ENCODE measurements at regions not wholly inside any gene's neighbourhood (a gene's known extent, or its start where the extent isn't known, plus 50 kb on each side); places are given as distances from the start of the nearest gene placed in this dataset.
"Not testable (repeated sequence)": the region's sequence is repeated elsewhere in the genome, so short reads cannot be mapped to it uniquely, and the experiment has no call there.

- no peak for DNase-seq
- TF ChIP-seq, protein P1, sequence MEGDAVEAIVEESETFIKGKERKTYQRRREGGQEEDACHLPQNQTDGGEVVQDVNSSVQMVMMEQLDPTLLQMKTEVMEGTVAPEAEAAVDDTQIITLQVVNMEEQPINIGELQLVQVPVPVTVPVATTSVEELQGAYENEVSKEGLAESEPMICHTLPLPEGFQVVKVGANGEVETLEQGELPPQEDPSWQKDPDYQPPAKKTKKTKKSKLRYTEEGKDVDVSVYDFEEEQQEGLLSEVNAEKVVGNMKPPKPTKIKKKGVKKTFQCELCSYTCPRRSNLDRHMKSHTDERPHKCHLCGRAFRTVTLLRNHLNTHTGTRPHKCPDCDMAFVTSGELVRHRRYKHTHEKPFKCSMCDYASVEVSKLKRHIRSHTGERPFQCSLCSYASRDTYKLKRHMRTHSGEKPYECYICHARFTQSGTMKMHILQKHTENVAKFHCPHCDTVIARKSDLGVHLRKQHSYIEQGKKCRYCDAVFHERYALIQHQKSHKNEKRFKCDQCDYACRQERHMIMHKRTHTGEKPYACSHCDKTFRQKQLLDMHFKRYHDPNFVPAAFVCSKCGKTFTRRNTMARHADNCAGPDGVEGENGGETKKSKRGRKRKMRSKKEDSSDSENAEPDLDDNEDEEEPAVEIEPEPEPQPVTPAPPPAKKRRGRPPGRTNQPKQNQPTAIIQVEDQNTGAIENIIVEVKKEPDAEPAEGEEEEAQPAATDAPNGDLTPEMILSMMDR (IDR thresholded peaks at IDR 0.05) = no peak
- Mint-ChIP-seq H3K9me3 (peaks cover 9% of the 10 kb centered on the region), H3K4me1 (no peaks in the 10 kb centered on the region), H3K27me3 (no peaks in the 10 kb centered on the region), H3K36me3 (ENCODE audit: low read depth) (no peaks in the 10 kb centered on the region), H3K4me3 (no peak overlapping the region), H3K27ac (no peak overlapping the region)
- ChIA-PET CTCF (no interaction called here), POLR2A (no interaction called here)
- intact Hi-C loops (cut with micrococcal nuclease) = no loop called here
- no peak for ATAC-seq (ENCODE audit: low read depth)
Measured at GRCh38 chr16:59039066-59039720, 305.1 kb upstream of the GOT2 start.

GRCh38 chr16:59030923-59031485 is 296.9 kb upstream of the GOT2 start:
- Mint-ChIP-seq H3K27me3 (no peaks in the 10 kb centered on the region), H3K9me3 (peaks cover 9% of the 10 kb centered on the region), H3K36me3 (ENCODE audit: low read depth) (no peaks in the 10 kb centered on the region), H3K4me3 (no peak overlapping the region), H3K27ac (no peak overlapping the region), H3K4me1 (no peaks in the 10 kb centered on the region)
- intact Hi-C loops (cut with micrococcal nuclease) = no loop called here
- no peak for ATAC-seq (ENCODE audit: low read depth)
- no peak for DNase-seq
- ChIA-PET POLR2A (no interaction called here), CTCF (no interaction called here)
- TF ChIP-seq, protein P1 (IDR thresholded peaks at IDR 0.05) = no peak

DNA sequence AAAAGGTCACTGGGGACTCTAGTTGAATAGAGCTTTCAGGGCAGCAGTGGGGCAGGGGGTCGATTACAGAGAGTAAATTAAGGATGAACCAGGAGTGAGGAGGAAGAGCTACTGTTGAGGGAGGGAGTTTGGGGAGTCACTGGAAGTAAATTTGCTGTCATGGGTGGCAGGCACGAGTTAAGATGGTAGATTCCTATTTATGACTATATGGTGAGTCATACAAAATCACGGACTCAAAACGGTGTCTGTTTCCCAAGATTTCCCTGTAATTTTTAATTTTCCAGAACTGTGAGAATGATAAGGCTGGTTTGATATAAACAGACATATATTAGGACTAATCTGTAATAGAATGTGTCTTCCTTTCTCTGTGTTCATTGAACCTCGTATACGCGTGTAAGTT is 287.6 kb upstream of the GOT2 start:
- CTCF ChIA-PET = no interaction called here
- intact Hi-C loops (cut with micrococcal nuclease) = no loop called here

GRCh38 chr16:59013930-59014329 is 279.8 kb upstream of the GOT2 start:
- POLR2A ChIA-PET = no interaction called here
- Mint-ChIP-seq H3K27ac (no peak overlapping the region), H3K4me1 (no peaks in the 10 kb centered on the region), H3K27me3 (no peaks in the 10 kb centered on the region), H3K4me3 (no peak overlapping the region), H3K36me3 (ENCODE audit: low read depth) (no peaks in the 10 kb centered on the region), H3K9me3 (peaks cover 7% of the 10 kb centered on the region)
- ATAC-seq (ENCODE audit: low read depth) (no peak), DNase-seq (no peak)
- intact Hi-C loops (cut with micrococcal nuclease) = no loop called here
- CTCF ChIA-PET = no interaction called here
- TF ChIP-seq, protein P1 (IDR thresholded peaks at IDR 0.05) = no peak

More for the DNA sequence above, 287.6 kb upstream of the GOT2 start:
- H3K27me3 Mint-ChIP-seq = no peaks in the 10 kb centered on the region
- H3K27ac Mint-ChIP-seq = no peak overlapping the region
- H3K4me1 Mint-ChIP-seq = no peaks in the 10 kb centered on the region
- TF ChIP-seq, protein P1 (IDR thresholded peaks at IDR 0.05) = no peak
- POLR2A ChIA-PET = no interaction called here
- DNase-seq = no peak
- no peaks in the 10 kb centered on the region for H3K36me3 Mint-ChIP-seq (ENCODE audit: low read depth)
- H3K9me3 Mint-ChIP-seq = peaks cover 7% of the 10 kb centered on the region
- no peak overlapping the region for H3K4me3 Mint-ChIP-seq
- no peak for ATAC-seq (ENCODE audit: low read depth)

DNA sequence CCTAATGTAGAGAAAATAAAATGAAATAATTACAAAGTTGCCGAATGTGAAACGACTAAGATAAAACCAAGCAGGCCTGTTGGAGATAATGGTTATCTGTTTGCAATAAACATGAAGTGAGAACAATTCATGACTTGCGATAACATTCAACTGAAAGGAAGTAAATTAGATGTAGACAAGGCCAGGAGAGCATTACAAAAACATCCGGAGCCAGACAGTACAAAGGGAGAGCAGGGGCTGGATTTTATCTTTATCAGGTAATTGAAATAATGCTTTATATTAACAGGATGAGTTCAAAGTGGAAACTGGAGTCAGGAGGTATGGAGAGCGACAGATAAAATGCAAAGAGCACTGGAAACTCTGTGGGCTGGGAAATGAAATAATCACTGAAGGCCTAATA is 265.6 kb upstream of the GOT2 start:
- ATAC-seq (ENCODE audit: low read depth) (no peak), DNase-seq (no peak)
- Mint-ChIP-seq H3K27me3 (no peaks in the 10 kb centered on the region), H3K27ac (no peak overlapping the region), H3K9me3 (peaks cover 4% of the 10 kb centered on the region), H3K4me3 (no peak overlapping the region), H3K4me1 (no peaks in the 10 kb centered on the region), H3K36me3 (ENCODE audit: low read depth) (no peaks in the 10 kb centered on the region)
- POLR2A ChIA-PET = no interaction called here
- CTCF ChIA-PET = no interaction called here
- TF ChIP-seq, protein P1 (IDR thresholded peaks at IDR 0.05) = no peak
- intact Hi-C loops (cut with micrococcal nuclease) = no loop called here

DNA sequence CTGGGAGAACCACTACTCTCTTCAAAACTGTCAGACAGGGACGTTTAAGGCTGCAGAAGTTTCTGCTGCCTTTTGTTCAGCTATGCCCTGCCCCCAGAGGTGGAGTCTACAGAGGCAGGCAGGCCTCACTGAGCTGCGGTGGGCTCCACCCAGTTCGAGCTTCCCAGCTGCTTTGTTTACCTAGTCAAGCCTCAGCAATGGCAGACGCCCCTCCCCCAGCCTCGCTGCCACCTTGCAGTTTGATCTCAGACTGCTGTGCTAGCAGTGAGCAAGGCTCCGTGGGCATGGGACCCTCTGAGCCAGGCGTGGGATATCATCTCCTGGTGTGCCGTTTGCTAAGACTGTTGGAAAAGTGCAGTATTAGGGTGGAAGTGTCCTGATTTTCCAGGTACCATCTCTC is 258.6 kb upstream of the GOT2 start:
- H3K4me1 Mint-ChIP-seq, H3K4me3 Mint-ChIP-seq: not testable (repeated sequence)

DNA sequence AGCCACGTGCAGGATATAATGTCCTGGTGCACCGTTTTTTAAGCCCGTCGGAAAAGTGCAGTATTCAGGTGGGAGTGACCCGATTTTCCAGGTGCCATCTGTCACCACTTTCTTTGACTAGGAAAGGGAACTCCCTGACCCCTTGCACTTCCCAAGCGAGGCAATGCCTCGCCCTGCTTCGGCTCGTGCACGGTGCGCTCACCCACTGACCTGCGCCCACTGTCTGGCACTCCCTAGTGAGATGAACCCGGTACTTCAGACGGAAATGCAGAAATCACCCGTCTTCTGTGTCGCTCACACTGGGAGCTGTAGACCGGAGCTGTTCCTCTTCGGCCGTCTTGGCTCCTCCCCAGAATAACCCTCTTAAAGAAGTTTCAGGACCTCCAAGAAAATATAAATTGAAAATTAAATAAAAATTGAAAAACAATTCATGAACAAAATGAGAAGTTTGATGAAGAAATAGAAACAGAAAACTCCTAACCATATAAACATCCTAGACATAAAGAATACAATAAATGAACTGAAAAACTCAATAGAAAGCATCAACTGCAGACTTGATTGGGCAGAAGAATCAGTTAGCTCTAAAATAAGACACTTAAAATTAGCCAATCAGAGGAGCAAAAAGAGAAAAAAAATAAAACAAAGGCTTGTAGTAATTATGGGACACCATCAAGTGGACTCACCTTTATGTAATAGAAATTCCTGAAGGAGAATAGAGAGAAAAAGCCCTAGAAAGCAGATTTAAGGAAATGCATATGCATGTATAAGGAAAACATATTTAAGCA is 249.3 kb upstream of the GOT2 start:
- POLR2A ChIA-PET = not testable (repeated sequence)

More for the DNA sequence above, 258.6 kb upstream of the GOT2 start:
- intact Hi-C loops (cut with micrococcal nuclease); H3K27ac Mint-ChIP-seq; H3K9me3 Mint-ChIP-seq; H3K36me3 Mint-ChIP-seq (ENCODE audit: low read depth); H3K27me3 Mint-ChIP-seq; POLR2A ChIA-PET; DNase-seq; ATAC-seq (ENCODE audit: low read depth); CTCF ChIA-PET: not testable (repeated sequence)

More for the DNA sequence above, 249.3 kb upstream of the GOT2 start:
- H3K36me3 Mint-ChIP-seq (ENCODE audit: low read depth); H3K4me3 Mint-ChIP-seq; DNase-seq; H3K27ac Mint-ChIP-seq; H3K27me3 Mint-ChIP-seq; intact Hi-C loops (cut with micrococcal nuclease); CTCF ChIA-PET; H3K4me1 Mint-ChIP-seq; ATAC-seq (ENCODE audit: low read depth): not testable (repeated sequence)
- peaks cover 11% of the 10 kb centered on the region for H3K9me3 Mint-ChIP-seq
